HG02588 (cell line): ENCODE measurements at regions not wholly inside any gene's neighbourhood (a gene's known extent, or its start where the extent isn't known, plus 50 kb on each side); places are given as distances from the start of the nearest gene placed in this dataset.

ENCODE experiments used
- ATAC-seq: cut with Tn5 transposase; IDR thresholded peaks from one replicate; pipeline ENCODE4 v1.9.1; 2021; ENCODE audit warnings: mild to moderate bottlenecking, moderate library complexity; ENCODE audit not compliant: unreplicated experiment

DNA sequence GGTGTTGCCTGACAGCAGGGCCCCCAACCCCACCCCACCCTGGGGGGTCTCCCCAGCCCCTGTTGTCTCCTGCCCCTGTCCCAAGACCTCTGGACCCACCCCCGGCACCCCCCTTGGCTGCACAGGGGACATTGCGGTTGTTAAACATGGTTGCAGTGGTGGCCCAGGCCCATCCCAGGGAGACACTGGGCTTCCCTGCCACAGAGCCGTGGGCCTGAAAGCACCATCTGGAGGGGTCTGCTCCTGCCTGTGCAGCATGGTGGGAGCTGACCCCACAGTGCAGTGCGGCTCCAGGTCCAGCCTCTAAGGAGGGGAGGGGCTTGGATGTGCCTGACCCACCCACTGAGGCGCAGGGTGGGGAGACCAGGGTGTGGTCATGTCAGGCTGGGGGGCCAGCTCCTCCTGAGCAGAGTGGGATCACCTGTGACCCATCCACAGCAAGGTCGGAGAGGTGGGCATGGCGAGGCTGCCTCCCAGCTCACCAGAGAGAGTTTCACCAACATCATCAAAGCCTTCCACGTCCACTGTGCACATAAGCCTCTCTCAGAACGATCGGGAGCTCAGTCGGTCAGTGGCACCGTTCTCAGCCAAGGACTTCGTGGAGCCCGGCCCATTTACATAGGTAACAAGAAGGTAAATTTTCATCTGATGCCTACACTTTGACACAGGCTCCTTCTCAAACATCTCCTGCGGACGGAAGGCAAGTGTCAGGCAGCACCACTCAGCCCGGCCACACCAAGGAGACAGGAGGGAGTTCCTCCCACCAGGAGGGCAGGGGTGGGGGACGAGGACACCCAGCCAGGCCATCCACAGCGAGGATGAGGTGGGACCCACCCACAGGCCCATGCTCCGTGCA, 201.1 kb downstream of the BRD1 start:
- ATAC-seq = no peak

GRCh38 chr22:49624421-49625177, 203.1 kb downstream of the BRD1 start:
- no peak for ATAC-seq

DNA sequence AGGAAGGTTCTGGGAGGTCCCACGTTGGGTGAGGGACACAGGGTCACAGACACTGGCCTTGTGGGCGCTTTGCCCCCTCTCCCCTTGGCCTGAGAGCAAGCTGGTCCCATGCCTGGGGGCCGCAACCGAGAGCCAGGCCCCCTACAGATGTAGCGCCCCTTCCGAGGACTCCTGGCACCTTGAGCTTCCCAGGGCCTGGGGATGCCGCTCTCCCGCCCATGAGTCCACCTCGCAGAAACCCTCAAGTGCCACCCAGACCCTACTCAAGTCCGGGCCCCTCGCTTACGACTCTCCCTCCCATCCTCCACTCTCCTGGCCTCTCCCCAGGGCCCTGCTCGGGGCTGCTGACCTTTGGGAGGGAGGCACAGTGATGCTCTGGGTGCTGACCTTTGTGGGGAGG, 204.0 kb downstream of the BRD1 start:
- ATAC-seq = no peak

- ATAC-seq = no peak
These were observed 204.5 kb downstream of the BRD1 start for GRCh38 chr22:49623176-49623575.

DNA sequence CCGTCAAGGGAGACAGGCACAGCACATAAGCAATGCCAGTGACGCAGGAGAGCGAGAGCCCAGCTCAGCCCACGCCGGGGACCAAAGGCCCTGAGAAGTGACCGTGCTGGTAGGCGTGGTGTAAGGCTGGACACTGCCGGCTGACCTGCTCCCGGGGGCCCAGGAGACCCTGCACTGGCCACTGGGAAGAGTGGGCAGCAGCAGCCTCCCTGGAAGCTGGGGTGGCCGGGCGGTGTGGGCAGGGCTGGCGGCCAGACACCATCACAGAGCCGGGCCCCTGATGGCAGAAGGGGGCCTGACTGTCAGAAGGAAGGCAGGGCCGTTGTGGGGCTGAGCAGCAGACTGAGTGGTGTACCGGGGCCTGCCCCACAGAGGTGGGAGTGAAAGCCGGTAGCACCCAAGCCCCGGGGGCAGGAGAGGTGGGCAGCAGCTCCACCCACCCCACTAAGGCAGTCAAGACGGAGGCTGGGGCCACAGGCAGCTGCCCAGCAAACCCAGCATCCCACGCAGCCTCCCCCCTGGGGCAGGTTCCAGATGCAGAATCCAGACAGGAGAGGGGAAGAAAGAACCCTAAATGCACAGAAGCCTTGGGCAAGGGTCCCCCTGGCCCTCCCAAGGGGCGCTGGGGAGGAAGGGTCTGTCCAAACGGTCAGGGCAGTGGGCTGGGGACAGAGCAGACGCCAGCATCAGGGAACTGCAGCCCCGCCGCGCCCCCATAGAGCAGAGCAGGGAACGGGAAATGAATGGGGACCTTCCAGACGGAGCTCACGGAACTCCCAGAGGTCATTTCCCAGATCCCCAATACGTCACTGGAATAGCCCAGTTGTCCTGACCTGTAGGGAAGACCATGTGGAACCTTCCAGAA, 205.2 kb downstream of the BRD1 start:
- ATAC-seq = no peak

DNA sequence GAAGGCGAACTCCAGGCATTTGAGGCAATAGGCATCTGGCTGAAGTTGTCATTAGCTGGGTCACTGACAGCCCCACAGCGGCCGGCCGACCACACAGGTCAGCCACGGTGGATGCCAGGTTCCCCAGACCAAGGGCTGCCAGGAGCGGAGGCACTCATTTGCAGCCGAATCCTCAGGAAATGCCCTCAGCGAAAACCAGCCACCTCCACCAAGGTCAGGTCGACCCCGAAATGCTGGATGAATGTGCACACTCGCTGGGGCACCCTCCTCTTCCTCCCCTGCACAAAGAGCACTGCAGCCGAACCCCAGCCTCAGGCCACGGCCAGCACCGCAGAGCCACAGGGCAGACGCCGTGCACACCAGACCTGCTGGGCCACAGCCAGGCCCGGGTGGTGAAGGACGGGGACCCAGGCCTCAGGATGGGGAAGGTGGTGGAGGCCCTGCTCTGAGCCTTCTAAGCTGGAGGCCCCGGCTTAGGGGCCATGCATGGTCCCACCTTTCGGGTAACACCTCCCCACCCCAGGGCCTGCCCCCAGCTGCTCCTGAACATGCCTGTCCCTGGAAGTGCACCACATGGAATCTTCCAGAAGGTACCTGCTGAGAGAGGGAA, 206.0 kb downstream of the BRD1 start:
- ATAC-seq = no peak

- no peak for ATAC-seq
These were observed 207.0 kb downstream of the BRD1 start for GRCh38 chr22:49620666-49621065.

- ATAC-seq = no peak
These were observed 207.6 kb downstream of the BRD1 start for GRCh38 chr22:49620003-49620556.

- no peak for ATAC-seq
These were observed 208.4 kb downstream of the BRD1 start for GRCh38 chr22:49619301-49619700.

GRCh38 chr22:49618677-49618953, 209.1 kb downstream of the BRD1 start:
- no peak for ATAC-seq

DNA sequence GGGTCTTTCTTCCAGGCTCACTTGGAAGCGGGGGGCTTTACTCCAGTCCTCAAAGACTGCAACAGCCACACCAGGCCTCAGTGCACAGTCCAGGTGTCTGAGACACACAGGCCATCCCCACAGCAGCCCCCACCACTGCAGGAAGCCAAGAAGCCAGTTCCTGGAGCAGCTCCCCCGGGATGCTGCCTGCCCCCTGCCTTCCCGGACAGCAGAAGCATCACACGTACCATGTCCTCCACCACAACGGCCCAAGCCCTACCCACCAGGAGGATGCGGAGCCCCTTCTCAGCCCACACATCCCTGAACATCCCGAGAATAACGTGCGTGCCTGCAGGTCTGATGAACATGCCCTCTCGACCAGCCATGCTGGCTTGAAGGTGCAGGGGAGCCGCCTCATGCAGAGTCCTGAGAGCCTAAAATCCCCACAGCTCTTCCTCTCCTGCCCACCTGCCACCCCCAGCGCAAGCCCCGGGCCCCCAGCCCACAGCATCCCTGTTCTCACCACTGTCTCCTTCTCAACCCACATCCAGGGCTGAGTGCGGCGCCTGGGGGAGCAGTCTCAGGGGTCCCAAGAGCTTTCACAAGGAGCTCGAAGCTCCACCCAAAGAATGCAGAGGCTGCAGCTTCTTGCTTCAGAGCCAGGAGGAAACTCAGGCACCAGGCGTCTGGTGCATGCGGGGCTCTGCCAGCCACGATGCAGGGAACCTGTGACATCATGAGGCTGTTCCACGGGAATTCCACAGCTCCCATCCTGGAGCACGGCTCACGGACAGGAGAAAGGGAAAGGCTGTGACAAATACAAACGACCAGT, 209.6 kb downstream of the BRD1 start:
- no peak for ATAC-seq

GRCh38 chr22:49617264-49617663, 210.4 kb downstream of the BRD1 start:
- no peak for ATAC-seq

- ATAC-seq = no peak
These were observed 211.1 kb downstream of the BRD1 start for GRCh38 chr22:49616356-49617231.

- ATAC-seq = no peak
These were observed 212.4 kb downstream of the BRD1 start for GRCh38 chr22:49614966-49615965.

GRCh38 chr22:49613511-49614270, 214.0 kb downstream of the BRD1 start:
- no peak for ATAC-seq

- ATAC-seq = no peak
These were observed 214.6 kb downstream of the BRD1 start for GRCh38 chr22:49613108-49613507.
